Activated CD4-positive, alpha-beta T cell treated with anti-CD3 and anti-CD28 coated beads, Interleukin-2, amount 10 ng/mL, durations not matched to agents 7 days and 5 days (primary cell): ENCODE measurements at regions not wholly inside any gene's neighbourhood (a gene's known extent, or its start where the extent isn't known, plus 50 kb on each side); places are given as distances from the start of the nearest gene placed in this dataset.
"Not testable (repeated sequence)": the region's sequence is repeated elsewhere in the genome, so short reads cannot be mapped to it uniquely, and the experiment has no call there.

ENCODE experiments used
- CTCF ChIA-PET: fragments of 350-600 bp; sonication (Branson Sonifier 250); formaldehyde crosslinking; loops from one replicate; lab custom pipeline; 2021; ENCODE audit warnings: antibody characterized with exemption; lab: Charles Lee
- POLR2A ChIA-PET: fragments of 350-600 bp; sonication (Branson Sonifier 250); formaldehyde crosslinking; loops from one replicate; lab custom pipeline; 2021; ENCODE audit warnings: antibody characterized with exemption; lab: Charles Lee
- DNase-seq: peaks from one replicate; pipeline ENCODE4 v3.0.0-alpha.2; 2020
- H3K27ac Mint-ChIP-seq: one replicate; pipeline ENCODE4 v1.8.0; 2021; ENCODE audit warnings: mild to moderate bottlenecking, moderate library complexity, mixed read lengths
- H3K27me3 Mint-ChIP-seq: one replicate; pipeline ENCODE4 v1.8.0; 2021; ENCODE audit warnings: mixed read lengths
- H3K36me3 Mint-ChIP-seq: one replicate; pipeline ENCODE4 v1.8.0; 2021; ENCODE audit warnings: low read depth, mixed read lengths
- H3K4me1 Mint-ChIP-seq: one replicate; pipeline ENCODE4 v1.8.0; 2021; ENCODE audit warnings: mixed read lengths
- H3K4me3 Mint-ChIP-seq: one replicate; pipeline ENCODE4 v1.8.0; 2021; ENCODE audit warnings: mild to moderate bottlenecking, moderate library complexity, mixed read lengths
- H3K9me3 Mint-ChIP-seq: one replicate; pipeline ENCODE4 v1.8.0; 2021; ENCODE audit warnings: mixed read lengths

DNA sequence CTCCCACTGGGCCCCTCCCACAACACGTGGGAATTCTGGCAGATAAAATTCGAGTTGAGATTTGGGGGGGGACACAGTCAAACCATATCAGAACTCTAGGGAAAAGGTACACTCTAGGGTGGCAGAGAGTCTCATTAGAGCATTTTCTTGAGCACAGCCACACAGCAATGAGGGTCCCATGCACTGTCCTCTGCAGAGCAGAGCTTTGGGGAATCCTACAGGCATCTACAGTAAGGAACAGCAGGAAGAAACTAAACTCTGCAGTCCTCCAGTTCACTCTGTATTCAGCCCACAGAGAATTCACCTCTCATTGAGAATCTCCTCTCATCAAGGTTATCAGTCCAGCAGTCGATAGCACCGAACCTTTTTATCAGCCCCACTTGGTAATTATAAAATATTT, 438.6 kb upstream of the NOX3 start:
- Mint-ChIP-seq H3K27ac (no peak overlapping the region), H3K36me3 (no peaks in the 10 kb centered on the region), H3K9me3 (peaks cover 4% of the 10 kb centered on the region), H3K27me3 (no peaks in the 10 kb centered on the region), H3K4me3 (no peak overlapping the region), H3K4me1 (no peaks in the 10 kb centered on the region)
- ChIA-PET POLR2A (interaction anchor here (0.5 kb wide), 1 partner anchor 316 kb away, joined by 3 read pairs; no protein-coding TSS in a partner anchor), CTCF (no interaction called here)
- no peak for DNase-seq

DNA sequence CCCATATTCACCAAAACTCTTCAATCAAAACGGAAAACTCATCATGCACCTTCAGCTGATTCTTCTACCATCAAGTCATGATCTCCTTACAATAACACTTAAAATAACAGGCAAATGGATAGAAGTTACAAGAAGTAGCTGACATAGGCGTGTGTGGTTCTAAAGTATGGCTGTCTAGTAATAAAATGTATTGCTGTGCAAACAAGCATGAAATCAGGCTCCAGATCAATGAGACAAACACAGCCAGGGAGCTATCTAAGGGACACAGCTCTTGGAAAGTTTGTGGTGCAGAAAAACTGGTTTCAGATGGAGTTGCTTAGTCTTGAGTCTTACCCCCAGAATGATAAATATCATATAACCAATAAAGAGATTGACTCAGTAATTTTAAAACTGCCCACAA, 434.8 kb upstream of the NOX3 start:
- CTCF ChIA-PET: interaction anchor here (0.5 kb wide), 1 partner anchor 52 kb away, joined by 3 read pairs; no protein-coding TSS in a partner anchor
- no peaks in the 10 kb centered on the region for H3K27me3 Mint-ChIP-seq
- H3K4me3 Mint-ChIP-seq: no peak overlapping the region
- POLR2A ChIA-PET: no interaction called here
- no peaks in the 10 kb centered on the region for H3K4me1 Mint-ChIP-seq
- no peaks in the 10 kb centered on the region for H3K36me3 Mint-ChIP-seq
- no peak for DNase-seq
- H3K27ac Mint-ChIP-seq: no peak overlapping the region
- peaks cover 4% of the 10 kb centered on the region for H3K9me3 Mint-ChIP-seq

DNA sequence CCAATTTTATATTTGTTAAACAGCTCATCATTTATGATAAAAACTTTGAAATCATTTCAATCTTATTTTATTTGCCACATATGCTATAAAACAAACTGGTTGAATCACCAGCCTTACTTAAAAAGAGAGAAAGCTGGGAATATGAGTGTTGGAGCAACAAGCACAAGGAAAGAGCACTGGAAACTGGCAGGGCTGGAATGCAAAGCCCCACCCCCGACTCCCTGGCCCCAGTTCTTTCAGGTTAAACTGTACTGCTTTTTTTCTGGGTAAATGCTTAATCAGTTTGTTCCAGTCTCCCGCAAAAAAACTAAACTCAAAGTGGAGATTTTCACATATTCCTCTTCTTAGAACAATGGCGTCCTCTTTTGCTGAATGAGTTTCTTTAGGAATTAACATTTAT, 433.8 kb upstream of the NOX3 start:
- Mint-ChIP-seq H3K27ac (no peak overlapping the region), H3K4me1 (no peaks in the 10 kb centered on the region), H3K4me3 (no peak overlapping the region), H3K9me3 (peaks cover 4% of the 10 kb centered on the region), H3K27me3 (no peaks in the 10 kb centered on the region), H3K36me3 (no peaks in the 10 kb centered on the region)
- ChIA-PET POLR2A (no interaction called here), CTCF (no interaction called here)
- DNase-seq: no peak

DNA sequence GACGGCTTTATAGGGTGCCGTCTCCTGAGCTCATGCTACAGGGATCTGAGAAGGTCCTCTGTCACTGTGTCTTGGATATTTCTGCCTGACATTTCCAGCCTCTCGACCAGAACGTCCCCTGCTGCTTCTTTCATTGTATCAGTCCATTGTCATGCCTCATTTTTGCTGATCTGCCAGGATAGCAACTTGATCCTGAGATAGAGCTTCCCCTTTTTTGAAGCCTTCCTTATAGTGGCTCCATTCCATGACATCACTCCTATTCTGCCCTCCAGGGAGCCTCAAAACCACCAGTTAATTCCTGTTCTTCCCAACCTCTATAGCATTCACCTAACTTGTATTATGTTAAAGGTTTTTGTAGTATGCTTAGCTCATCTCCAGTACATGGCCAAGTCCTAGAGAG, 431.8 kb upstream of the NOX3 start:
- POLR2A ChIA-PET: no interaction called here

DNA sequence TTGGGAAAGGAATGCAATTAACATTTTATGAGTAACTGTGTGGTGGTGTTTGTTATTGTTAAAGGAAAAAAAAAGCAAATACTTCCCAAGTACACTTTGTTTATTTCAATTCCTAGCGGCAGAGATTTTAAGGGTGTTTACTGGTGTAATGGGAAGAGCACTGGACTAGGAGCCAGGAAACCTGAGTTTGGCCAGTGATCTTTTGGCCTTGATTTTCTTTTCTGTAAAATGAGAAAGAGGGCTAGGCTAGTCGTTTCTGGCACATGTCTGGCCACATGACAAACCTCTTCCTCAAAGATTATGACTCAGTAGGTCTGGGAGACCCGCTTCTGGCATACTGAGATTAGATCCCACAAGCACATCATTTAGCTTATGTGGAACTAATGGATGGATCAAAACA, 428.1 kb upstream of the NOX3 start:
- no peak for DNase-seq
- H3K9me3 Mint-ChIP-seq: no peaks in the 10 kb centered on the region
- H3K4me1 Mint-ChIP-seq: peaks cover 15% of the 10 kb centered on the region
- H3K4me3 Mint-ChIP-seq: no peak overlapping the region
- CTCF ChIA-PET: no interaction called here
- H3K27me3 Mint-ChIP-seq: no peaks in the 10 kb centered on the region
- H3K27ac Mint-ChIP-seq: no peak overlapping the region
- H3K36me3 Mint-ChIP-seq: no peaks in the 10 kb centered on the region
- POLR2A ChIA-PET: no interaction called here

More for the DNA sequence above, 431.8 kb upstream of the NOX3 start:
- DNase-seq: no peak
- H3K27ac Mint-ChIP-seq: no peak overlapping the region
- no peaks in the 10 kb centered on the region for H3K36me3 Mint-ChIP-seq
- CTCF ChIA-PET: no interaction called here
- H3K27me3 Mint-ChIP-seq: no peaks in the 10 kb centered on the region
- peaks cover 7% of the 10 kb centered on the region for H3K4me1 Mint-ChIP-seq
- peaks cover 1% of the 10 kb centered on the region for H3K9me3 Mint-ChIP-seq
- no peak overlapping the region for H3K4me3 Mint-ChIP-seq

DNA sequence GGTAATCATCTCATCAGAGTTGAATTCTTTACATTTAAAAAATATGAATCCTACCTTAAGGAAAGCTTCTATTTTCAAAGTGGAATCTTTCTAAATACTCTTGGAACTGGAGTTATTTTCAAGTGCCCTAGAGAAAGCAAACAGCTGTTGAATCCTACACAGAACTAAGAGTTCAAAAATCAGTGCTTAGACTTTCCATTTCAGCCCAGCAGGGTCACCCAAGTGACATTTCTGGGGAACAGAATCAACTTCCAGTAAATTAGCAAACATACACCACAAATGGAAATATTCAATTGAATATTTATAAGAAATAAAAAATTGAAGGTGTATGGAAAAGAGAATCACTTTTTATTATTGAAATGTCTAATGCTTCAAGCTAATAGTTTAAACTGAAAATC, 427.7 kb upstream of the NOX3 start:
- no peak overlapping the region for H3K27ac Mint-ChIP-seq
- DNase-seq: no peak
- H3K27me3 Mint-ChIP-seq: no peaks in the 10 kb centered on the region
- ChIA-PET POLR2A (no interaction called here), CTCF (no interaction called here)
- H3K4me1 Mint-ChIP-seq: peaks cover 15% of the 10 kb centered on the region
- no peaks in the 10 kb centered on the region for H3K9me3 Mint-ChIP-seq
- no peak overlapping the region for H3K4me3 Mint-ChIP-seq
- H3K36me3 Mint-ChIP-seq: no peaks in the 10 kb centered on the region

DNA sequence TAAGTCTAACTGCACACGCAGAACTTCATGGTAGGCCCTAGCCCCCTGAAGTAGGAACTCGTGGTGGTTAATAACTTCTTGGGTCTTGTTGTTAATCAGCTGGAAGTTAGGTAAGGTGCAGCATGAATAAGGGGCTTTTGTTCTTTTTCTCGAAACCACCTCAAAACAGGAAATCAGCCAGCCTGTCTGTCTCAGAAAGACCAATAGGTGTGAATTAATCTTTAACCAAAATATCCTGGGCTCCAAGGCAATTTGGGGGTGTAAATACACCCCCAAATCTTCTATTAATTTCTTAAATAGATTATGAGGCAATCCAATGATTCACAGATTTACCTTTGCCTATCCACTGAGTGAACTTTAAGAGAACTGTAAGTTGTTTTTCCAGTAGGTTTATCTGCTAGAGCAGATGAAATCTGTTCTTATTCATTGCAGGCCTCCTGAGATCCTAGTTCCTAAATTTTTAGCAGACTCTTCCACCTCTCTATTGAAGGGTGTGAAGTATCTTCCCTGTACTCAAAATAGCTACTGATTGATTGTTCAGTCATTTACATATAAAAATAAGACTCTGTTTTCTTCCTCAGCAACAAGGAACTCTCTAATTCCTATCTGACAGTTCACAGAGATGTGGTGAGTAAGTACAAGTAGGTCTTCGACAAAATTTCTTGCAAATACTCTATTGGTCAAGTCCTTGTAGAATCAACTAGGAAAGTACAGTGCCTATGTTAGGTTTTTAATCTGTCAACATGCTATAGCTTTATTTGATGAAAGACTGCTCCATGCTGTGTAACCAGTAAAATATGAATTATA, 427.1 kb upstream of the NOX3 start:
- H3K27ac Mint-ChIP-seq: peak overlapping the region; percentile 54
- H3K27me3 Mint-ChIP-seq: no peaks in the 10 kb centered on the region

DNA sequence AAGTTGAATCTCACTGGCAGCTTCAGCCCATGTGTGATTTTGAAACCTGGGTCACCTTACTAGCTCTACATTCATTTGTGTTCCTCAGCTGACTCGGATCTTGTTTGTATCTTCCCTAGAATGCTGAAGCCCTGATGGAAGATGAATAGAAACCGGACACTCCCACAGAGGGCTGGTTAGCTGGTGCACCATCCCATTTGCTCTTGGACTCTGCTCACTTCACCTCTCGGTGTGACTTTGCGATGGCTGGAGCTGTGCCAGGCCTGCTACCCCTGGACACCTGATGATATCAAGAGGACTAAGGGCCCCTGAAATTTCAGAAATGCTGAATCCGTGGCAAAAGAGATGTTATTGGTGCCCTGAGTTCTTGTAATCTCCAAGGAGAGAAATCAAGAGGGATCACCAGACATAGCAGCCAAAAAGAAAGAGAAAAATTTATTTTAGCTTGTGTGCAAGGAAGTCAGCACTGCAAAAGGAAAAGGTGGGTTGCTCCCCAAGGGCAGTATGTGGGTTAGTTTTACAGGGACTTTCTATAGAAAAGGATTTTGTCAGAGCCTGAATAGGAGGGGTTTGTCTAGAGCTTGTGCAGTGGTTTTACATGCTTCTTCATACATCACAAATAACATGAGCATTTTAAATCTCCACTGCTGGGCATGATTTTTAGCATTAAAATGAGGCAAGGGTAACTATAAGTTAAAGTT, 426.3 kb upstream of the NOX3 start:
- Mint-ChIP-seq H3K36me3 (no peaks in the 10 kb centered on the region), H3K4me3 (no peak overlapping the region), H3K9me3 (no peaks in the 10 kb centered on the region), H3K27me3 (no peaks in the 10 kb centered on the region), H3K27ac (peak overlapping the region; percentile 54), H3K4me1 (peaks cover 15% of the 10 kb centered on the region)
- CTCF ChIA-PET: no interaction called here
- no peak for DNase-seq
- POLR2A ChIA-PET: no interaction called here

More for the DNA sequence above, 427.1 kb upstream of the NOX3 start:
- ChIA-PET CTCF (no interaction called here), POLR2A (no interaction called here)
- Mint-ChIP-seq H3K4me1 (peaks cover 15% of the 10 kb centered on the region), H3K36me3 (no peaks in the 10 kb centered on the region), H3K4me3 (no peak overlapping the region), H3K9me3 (no peaks in the 10 kb centered on the region)
- no peak for DNase-seq

DNA sequence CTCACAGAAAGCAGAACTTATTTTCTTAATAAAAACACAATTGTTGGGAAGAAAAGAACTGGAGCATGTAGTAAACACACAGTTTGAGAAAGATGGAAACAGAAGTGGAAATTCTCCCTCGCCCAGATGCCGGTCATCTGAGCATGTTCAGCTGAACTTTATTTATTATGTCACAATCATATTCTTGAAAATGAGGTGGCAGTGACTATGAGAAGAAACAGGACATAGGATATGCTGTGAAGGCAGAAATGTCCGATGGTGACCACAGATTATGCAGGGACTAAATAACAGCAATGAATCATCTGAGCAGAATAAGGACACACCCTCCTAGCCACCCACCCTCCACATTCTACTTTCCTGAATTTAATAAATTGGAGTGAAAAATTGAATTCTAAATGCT, 425.3 kb upstream of the NOX3 start:
- CTCF ChIA-PET: no interaction called here
- no peaks in the 10 kb centered on the region for H3K36me3 Mint-ChIP-seq
- H3K27ac Mint-ChIP-seq: no peak overlapping the region
- H3K4me1 Mint-ChIP-seq: peaks cover 15% of the 10 kb centered on the region
- no peaks in the 10 kb centered on the region for H3K9me3 Mint-ChIP-seq
- POLR2A ChIA-PET: no interaction called here
- no peaks in the 10 kb centered on the region for H3K27me3 Mint-ChIP-seq
- no peak overlapping the region for H3K4me3 Mint-ChIP-seq
- no peak for DNase-seq

DNA sequence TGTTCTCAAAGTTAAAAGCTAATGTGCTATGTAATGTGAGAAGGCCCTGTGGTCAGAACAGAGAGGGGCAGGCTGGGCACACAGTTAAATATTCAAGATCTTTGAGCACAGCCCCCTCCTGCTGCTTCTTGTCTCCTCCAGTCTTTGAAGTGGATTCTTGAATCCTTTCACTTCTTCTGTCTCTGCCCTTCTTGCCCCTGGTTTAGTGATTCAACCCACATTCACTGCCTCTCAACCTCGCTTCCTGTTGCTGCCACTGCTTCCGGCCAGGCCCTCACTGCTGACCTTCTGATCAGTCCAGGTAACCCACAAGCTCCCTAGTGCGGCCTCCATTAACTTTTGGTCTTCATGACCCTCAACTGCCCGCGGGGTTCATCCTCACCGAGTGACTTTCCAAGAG, 417.3 kb upstream of the NOX3 start:
- H3K27me3 Mint-ChIP-seq: no peaks in the 10 kb centered on the region
- POLR2A ChIA-PET: no interaction called here
- peaks cover 4% of the 10 kb centered on the region for H3K4me1 Mint-ChIP-seq
- H3K9me3 Mint-ChIP-seq: no peaks in the 10 kb centered on the region
- H3K4me3 Mint-ChIP-seq: no peak overlapping the region
- H3K27ac Mint-ChIP-seq: no peak overlapping the region
- DNase-seq: no peak
- no peaks in the 10 kb centered on the region for H3K36me3 Mint-ChIP-seq
- CTCF ChIA-PET: no interaction called here

DNA sequence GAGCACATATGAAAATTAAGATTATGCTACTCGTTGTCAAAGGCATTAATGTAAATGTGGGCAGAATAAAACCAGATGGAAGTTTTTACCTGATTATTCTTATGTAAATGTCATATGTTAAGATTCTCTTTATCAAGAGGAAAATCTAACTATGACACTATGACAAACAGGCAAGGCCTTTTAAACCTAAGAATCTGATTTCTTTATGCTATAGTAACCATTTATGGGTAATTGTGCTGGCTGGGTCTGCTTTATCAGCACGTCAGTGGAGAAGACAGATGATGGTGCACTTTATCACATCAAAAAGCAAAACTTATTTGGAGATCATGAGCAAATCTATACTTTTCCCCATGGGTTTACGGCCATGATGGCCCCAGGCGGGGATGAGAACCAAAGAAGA, 412.0 kb upstream of the NOX3 start:
- Mint-ChIP-seq H3K36me3 (no peaks in the 10 kb centered on the region), H3K9me3 (peaks cover 7% of the 10 kb centered on the region), H3K27me3 (no peaks in the 10 kb centered on the region), H3K4me1 (no peaks in the 10 kb centered on the region), H3K4me3 (no peak overlapping the region), H3K27ac (no peak overlapping the region)
- no peak for DNase-seq
- CTCF ChIA-PET: no interaction called here
- POLR2A ChIA-PET: no interaction called here

DNA sequence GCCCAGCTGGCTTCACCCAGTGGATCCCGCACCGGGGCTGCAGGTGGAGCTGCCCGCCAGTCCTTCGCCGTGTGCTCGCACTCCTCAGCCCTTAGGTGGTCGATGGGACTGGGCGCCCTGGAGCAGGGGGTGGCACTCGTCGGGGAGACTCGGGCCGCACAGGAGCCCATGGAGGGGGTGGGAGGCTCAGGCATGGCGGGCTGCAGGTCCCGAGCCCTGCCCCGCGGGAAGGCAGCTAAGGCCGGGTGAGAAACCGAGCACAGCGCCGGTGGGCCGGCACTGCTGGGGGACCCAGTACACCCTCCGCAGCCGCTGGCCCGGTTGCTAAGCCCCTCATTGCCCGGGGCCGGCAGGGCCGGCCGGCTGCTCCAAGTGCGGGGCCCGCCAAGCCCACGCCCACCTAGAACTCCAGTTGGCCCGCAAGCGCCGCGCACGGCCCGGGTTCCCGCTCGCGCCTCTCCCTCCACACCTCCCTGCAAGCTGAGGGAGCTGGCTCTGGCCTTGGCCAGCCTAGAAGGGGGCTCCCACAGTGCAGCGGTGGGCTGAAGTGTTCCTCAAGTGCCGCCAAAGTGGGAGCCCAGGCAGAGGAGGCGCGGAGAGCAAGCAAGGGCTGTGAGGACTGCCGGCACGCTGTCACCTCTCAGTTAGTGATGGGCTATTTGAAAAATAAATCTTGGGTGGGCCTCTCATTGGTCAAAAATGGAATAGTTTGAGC, 411.2 kb upstream of the NOX3 start:
- H3K27me3 Mint-ChIP-seq, H3K9me3 Mint-ChIP-seq, H3K4me1 Mint-ChIP-seq, POLR2A ChIA-PET, DNase-seq, CTCF ChIA-PET, H3K27ac Mint-ChIP-seq, H3K4me3 Mint-ChIP-seq, H3K36me3 Mint-ChIP-seq: not testable (repeated sequence)

DNA sequence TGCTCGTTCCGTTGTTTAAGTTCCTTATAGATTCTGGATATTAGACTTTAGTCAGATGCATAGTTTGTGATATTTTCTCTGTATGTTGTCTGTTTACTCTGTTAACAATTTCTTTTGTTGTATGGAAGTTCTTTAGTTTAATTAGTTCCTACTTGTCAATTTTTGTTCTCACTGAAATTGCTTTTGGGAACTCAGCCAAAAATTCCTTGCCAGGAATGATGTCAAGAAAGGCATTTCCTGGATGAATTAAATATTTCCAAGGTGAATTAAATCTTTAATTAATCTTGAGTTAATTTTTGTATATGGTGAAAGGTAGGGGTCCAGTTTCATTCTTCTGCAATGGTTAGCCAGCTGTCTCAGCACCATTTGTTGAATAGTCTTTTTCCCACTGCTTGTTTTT, 406.2 kb upstream of the NOX3 start:
- DNase-seq: no peak
- H3K27me3 Mint-ChIP-seq: no peaks in the 10 kb centered on the region
- peaks cover 23% of the 10 kb centered on the region for H3K9me3 Mint-ChIP-seq
- CTCF ChIA-PET: no interaction called here
- no peak overlapping the region for H3K4me3 Mint-ChIP-seq
- no peaks in the 10 kb centered on the region for H3K4me1 Mint-ChIP-seq
- H3K27ac Mint-ChIP-seq: no peak overlapping the region
- H3K36me3 Mint-ChIP-seq: no peaks in the 10 kb centered on the region
- POLR2A ChIA-PET: no interaction called here
